ENCODE measurements at regions not wholly inside any gene's neighbourhood (a gene's known extent, or its start where the extent isn't known, plus 50 kb on each side); places are given as distances from the start of the nearest gene placed in this dataset.

DNA sequence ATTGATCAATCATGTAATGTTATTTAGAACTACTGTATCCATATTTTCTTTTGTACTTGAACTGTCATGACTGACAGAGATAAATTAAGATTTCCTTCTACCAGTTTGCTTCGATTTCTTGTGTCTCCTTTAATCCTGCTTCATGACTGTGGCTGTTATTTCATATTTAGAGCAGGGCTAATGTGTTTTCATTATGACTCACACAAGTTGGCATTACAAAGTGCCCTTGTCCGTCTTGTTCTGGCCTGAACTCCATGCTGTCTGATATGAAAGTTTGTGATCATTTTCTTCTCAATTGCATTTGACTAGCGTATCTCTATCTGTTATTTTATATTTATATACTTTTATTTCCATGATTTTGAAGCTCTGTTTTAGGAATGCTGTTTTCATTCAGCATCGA lies 344.1 kb upstream of the PRKCQ start:
- TF ChIP-seq YY1 (IDR thresholded peaks at IDR 0.05; ENCODE audit: insufficient read depth, insufficient read length) (no peak), ZNF274 (IDR thresholded peaks at IDR 0.05; ENCODE audit: low read depth, low read length) (no peak), SUZ12 (IDR thresholded peaks at IDR 0.05; ENCODE audit: extremely low read depth, insufficient read depth, insufficient read length) (no peak)

Data from NT2/D1 (cell line).